Cardiac fibroblast (primary cell): ENCODE measurements at regions not wholly inside any gene's neighbourhood (a gene's known extent, or its start where the extent isn't known, plus 50 kb on each side); places are given as distances from the start of the nearest gene placed in this dataset.

ENCODE experiments used
- DNase-seq, 2 donors: peaks; one replicate each; pipeline versions ENCODE4 v3.0.0 to v3.0.0-alpha.2; 2010; ENCODE audit warnings: low read depth in 2 of 2
- H3K4me3 ChIP-seq, 2 donors: replicated peaks in 1 of 2; 1 replicate in 1 of 2; 2 replicates in 1 of 2; pipeline ENCODE4 v1.5.1; 2011; ENCODE audit warnings: low read depth in 2 of 2, low read length in 2 of 2, mild to moderate bottlenecking in 2 of 2, moderate library complexity in 1 of 2
- TF ChIP-seq, protein P1 (sequence below): IDR thresholded peaks from one replicate; pipeline ENCODE4 v1.5.1; 2011; ENCODE audit warnings: low read depth, mild to moderate bottlenecking, low read length, inconsistent platforms

DNA sequence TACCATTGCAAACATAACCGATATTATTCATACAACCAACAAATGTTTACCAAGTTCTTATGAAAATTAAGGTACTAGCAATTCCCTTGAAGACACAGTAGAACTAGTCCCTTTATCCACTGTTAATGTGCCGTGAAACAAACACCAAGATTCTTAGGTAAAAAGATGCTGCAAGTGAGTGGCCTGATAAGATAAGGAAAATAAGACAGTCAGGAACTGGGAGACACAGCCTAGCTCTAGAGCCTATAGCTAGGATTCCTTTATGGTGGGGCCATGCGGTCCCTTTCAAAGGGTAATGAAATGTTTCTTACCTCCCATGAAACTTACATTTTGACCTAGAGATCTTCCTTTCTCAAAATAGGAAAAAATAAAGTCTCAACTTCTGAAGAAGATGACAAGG lies 658.4 kb upstream of the MIR17HG start:
- TF ChIP-seq, protein P1, sequence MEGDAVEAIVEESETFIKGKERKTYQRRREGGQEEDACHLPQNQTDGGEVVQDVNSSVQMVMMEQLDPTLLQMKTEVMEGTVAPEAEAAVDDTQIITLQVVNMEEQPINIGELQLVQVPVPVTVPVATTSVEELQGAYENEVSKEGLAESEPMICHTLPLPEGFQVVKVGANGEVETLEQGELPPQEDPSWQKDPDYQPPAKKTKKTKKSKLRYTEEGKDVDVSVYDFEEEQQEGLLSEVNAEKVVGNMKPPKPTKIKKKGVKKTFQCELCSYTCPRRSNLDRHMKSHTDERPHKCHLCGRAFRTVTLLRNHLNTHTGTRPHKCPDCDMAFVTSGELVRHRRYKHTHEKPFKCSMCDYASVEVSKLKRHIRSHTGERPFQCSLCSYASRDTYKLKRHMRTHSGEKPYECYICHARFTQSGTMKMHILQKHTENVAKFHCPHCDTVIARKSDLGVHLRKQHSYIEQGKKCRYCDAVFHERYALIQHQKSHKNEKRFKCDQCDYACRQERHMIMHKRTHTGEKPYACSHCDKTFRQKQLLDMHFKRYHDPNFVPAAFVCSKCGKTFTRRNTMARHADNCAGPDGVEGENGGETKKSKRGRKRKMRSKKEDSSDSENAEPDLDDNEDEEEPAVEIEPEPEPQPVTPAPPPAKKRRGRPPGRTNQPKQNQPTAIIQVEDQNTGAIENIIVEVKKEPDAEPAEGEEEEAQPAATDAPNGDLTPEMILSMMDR: no peak
- no peak overlapping the region for H3K4me3 ChIP-seq
- no peak for DNase-seq

DNA sequence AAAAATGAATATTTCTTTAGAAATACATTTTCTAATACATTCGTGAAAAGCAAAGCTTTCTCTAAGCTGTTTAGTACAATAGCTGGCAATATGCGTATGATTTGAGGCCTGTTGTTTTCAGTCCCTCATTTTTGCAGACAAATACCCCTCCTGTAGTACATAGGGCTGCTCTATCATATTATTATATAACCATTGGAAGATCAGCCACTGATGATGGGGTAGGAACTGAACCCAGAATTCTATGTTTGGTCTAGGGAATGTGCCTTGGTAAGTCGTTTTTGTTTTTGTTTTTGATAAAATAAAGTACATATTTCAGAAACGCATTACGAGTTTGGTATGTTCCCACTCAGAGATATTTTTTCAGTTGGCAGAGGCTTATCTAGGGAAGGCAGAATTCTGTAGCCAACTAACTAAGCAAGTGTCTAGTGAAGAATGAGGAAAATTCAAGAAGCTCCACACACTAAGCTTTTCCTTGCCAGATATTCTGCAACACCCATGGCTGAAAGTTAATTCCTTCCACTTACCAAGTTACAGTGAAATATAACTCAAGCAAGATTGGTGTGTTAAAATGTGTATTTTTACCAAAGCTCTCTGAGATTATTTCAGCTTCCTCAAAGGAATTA lies 656.9 kb upstream of the MIR17HG start:
- TF ChIP-seq, protein P1: no peak
- H3K4me3 ChIP-seq: no peak overlapping the region
- peak; percentile 67 to 96 for DNase-seq

DNA sequence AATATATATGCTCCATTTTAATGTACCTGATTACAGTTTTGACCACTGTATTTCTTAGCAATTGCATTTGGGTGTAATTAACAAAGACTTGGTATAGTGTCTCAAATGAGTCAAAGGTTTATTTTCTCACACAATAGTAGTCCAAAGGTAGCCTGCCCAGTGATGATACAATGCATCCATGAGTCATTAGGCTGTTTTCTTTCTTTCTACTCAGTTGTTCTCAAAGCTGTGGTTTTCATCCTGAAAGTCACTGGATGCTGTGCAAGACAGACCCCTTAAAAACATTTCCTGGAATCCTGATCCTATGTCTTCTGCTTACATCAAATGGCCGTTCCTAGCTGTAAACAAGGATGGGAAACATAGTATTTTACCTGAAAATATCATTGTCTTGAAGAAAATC lies 651.2 kb upstream of the MIR17HG start:
- TF ChIP-seq, protein P1: no peak
- H3K4me3 ChIP-seq: no peak overlapping the region
- DNase-seq: peak; percentile 74 to 87

DNA sequence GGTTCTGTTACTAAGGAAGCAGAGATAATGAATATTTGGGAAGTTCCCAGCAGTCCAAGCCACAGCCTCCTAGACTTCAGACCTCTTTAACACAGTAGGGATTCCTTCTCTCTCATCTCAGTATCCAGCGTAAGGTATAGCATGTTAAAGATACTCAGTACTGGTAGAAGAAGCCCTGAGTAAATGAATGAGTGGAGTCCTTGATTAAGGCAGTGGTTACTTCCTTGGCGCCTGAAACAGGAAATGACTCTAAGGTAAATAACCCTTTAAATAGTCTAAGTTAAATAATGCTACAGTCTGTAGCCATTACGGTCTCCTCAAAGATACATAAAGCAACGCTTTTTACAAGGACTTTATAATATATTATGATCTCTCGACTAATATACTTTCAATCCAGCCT lies 650.8 kb upstream of the MIR17HG start:
- peak in 1 of 2 donors; percentile 54 for DNase-seq
- H3K4me3 ChIP-seq: no peak overlapping the region
- TF ChIP-seq, protein P1: no peak

DNA sequence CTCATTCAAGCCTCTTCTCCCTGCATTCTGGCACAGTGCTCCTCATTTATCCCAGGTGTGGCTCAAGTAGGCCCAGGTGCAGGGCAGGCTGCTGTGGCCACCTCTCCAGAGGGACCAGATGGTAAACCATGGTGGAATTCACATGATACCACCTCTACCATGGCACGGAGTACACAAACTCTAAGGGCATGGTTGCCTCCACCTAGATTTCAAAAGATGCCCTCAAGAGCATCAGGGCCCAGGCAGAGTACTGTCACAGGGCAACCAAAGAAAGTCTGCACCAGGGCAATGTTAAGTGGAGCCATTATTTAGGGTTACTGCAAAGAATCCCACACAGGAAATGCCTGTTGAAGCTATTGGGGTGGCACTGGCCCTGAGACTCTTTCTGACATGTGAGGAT lies 647.1 kb upstream of the MIR17HG start:
- no peak for DNase-seq
- no peak overlapping the region for H3K4me3 ChIP-seq
- TF ChIP-seq, protein P1: no peak

DNA sequence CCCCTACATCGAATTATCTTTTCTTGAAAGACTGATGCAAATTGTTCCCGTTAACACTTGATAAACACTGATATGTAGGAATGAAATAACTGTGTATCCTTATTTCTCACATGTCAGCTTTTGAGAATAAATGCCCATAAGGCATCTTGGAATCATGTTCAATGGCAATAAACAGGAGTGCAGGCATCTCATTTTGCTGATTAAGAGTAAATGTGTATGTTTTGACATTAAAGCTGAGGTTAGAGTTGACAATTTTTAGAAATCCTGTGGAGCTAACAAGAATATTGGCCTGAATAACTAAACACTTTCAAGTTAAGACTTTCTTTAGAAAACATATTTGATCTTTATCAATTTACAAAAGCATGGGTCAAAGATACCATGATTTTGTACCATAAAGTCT lies 646.2 kb upstream of the MIR17HG start:
- H3K4me3 ChIP-seq: no peak overlapping the region
- TF ChIP-seq, protein P1: no peak
- no peak for DNase-seq

DNA sequence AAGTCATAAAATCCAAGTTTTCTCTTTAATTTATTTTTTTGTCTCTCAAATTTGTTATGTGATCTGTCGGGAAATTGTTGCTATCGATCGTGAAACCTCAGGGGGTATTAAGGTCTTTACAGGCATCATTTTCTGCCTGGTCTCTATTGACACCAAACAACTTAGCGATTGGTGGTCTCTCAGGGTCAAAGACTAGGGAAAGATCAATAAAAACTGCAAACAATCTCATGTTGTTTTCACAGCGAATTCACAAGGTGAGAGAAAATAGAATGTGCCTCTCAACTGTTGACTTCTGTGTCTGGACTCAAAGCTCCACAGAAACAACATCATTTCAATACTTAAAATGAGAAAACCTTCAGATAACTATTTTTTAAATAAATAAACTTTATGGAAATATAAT lies 645.4 kb upstream of the MIR17HG start:
- no peak overlapping the region for H3K4me3 ChIP-seq
- no peak for DNase-seq
- TF ChIP-seq, protein P1: no peak
